H1 (cell line): ENCODE measurements at regions not wholly inside any gene's neighbourhood (a gene's known extent, or its start where the extent isn't known, plus 50 kb on each side); places are given as distances from the start of the nearest gene placed in this dataset.

ENCODE experiments used
- EP300 ChIP-seq, 2 experiments: IDR thresholded peaks; 1 replicate in 1 of 2; 2 replicates in 1 of 2; pipeline ENCODE4 v1.6.1; 2011 to 2012; ENCODE audit warnings: low read depth in 2 of 2, low read length in 2 of 2, mild to moderate bottlenecking in 2 of 2, borderline replicate concordance in 1 of 2, inconsistent platforms in 1 of 2, moderate library complexity in 1 of 2
- POLR2A ChIP-seq, 2 experiments: IDR thresholded peaks; 1 replicate in 1 of 2; 2 replicates in 1 of 2; pipeline ENCODE4 v1.6.1; 2011; ENCODE audit warnings: low read depth in 2 of 2, low read length in 2 of 2, mild to moderate bottlenecking in 2 of 2; ENCODE audit errors: control extremely low read depth in 1 of 2
- RXRA ChIP-seq: IDR thresholded peaks from 2 replicates; pipeline ENCODE4 v1.6.1; 2011; ENCODE audit warnings: low read depth, mild to moderate bottlenecking, low read length, moderate library complexity; ENCODE audit not compliant: insufficient read depth

DNA sequence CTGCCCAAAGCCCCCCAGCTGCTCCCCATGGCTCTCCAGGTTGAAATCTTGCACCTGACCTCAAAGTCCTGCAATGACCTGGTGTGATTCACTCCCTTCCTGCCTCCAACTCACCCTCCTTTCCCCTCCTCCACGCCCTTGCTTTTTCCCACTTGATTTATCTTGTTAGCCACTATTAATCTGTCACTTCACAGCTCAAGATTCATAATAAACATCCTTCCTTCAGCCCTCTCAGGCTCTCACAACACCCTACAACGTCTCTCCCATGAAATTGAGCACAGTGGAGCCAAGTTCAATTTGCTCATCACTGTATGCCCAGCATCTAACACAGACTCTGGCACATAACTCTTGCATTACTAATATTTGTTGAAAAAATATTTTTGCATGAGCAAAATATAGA is 85.6 kb upstream of the SLC35G4 start:
- TF ChIP-seq POLR2A (IDR thresholded peaks at IDR 0.05; ENCODE audit: control extremely low read depth in 1 of 2, low read depth in 2 of 2, low read length in 2 of 2) (no peak), RXRA (no peak), EP300 (IDR thresholded peaks at IDR 0.05; ENCODE audit: borderline replicate concordance in 1 of 2, low read depth in 2 of 2, low read length in 2 of 2) (no peak)
